ENCODE measurements at regions not wholly inside any gene's neighbourhood (a gene's known extent, or its start where the extent isn't known, plus 50 kb on each side); places are given as distances from the start of the nearest gene placed in this dataset.
"Not testable (repeated sequence)": the region's sequence is repeated elsewhere in the genome, so short reads cannot be mapped to it uniquely, and the experiment has no call there.

- no peak for DNase-seq
Measured at GRCh38 chr6:97459535-97459934, 176.5 kb upstream of the MMS22L start.

GRCh38 chr6:97459986-97460385, 177.0 kb upstream of the MMS22L start:
- DNase-seq, result no peak

GRCh38 chr6:97460394-97461080, 177.5 kb upstream of the MMS22L start:
- DNase-seq, result no peak

GRCh38 chr6:97461218-97461617, 178.2 kb upstream of the MMS22L start:
- no peak for DNase-seq

GRCh38 chr6:97462031-97462430, 179.0 kb upstream of the MMS22L start:
- DNase-seq, result no peak

- no peak for DNase-seq
Measured at GRCh38 chr6:97462938-97463598, 180.1 kb upstream of the MMS22L start.

GRCh38 chr6:97465877-97466561, 183.0 kb upstream of the MMS22L start:
- DNase-seq, result no peak

GRCh38 chr6:97468981-97469380, 186.0 kb upstream of the MMS22L start:
- no peak for DNase-seq

- DNase-seq, result no peak
Measured at GRCh38 chr6:97469451-97469850, 186.4 kb upstream of the MMS22L start.

GRCh38 chr6:97470322-97470721, 187.3 kb upstream of the MMS22L start:
- no peak for DNase-seq

GRCh38 chr6:97473979-97474378, 191.0 kb upstream of the MMS22L start:
- no peak for DNase-seq

GRCh38 chr6:97497713-97498331, 214.8 kb upstream of the MMS22L start:
- DNase-seq, result peak; percentile 67

- no peak for DNase-seq
Measured at GRCh38 chr6:97501853-97502252, 218.8 kb upstream of the MMS22L start.

GRCh38 chr6:97508646-97509045, 225.6 kb upstream of the MMS22L start:
- DNase-seq, result no peak

- DNase-seq, result not testable (repeated sequence)
Measured at GRCh38 chr6:97513260-97513659, 230.2 kb upstream of the MMS22L start.

- DNase-seq, result no peak
Measured at GRCh38 chr6:97524811-97525210, 241.8 kb upstream of the MMS22L start.

- DNase-seq, result no peak
Measured at GRCh38 chr6:97535800-97536199, 252.8 kb upstream of the MMS22L start.

- no peak for DNase-seq
Measured at GRCh38 chr6:97548354-97548753, 265.3 kb upstream of the MMS22L start.

GRCh38 chr6:97557355-97557754, 274.3 kb upstream of the MMS22L start:
- no peak for DNase-seq

GRCh38 chr6:97563529-97563928, 280.5 kb upstream of the MMS22L start:
- DNase-seq, result no peak

GRCh38 chr6:97572943-97573342, 289.9 kb upstream of the MMS22L start:
- DNase-seq, result no peak

- no peak for DNase-seq
Measured at GRCh38 chr6:97586344-97586743, 303.3 kb upstream of the MMS22L start.

GRCh38 chr6:97591955-97592354, 308.9 kb upstream of the MMS22L start:
- DNase-seq, result no peak

- no peak for DNase-seq
Measured at GRCh38 chr6:97594844-97595243, 311.8 kb upstream of the MMS22L start.
